Right kidney (tissue), 1 donor: ENCODE measurements at regions not wholly inside any gene's neighbourhood (a gene's known extent, or its start where the extent isn't known, plus 50 kb on each side); places are given as distances from the start of the nearest gene placed in this dataset.
"Not testable (repeated sequence)": the region's sequence is repeated elsewhere in the genome, so short reads cannot be mapped to it uniquely, and the experiment has no call there.

Experiments used
- DNase-seq: peaks from one replicate; pipeline ENCODE4 v3.0.0-alpha.2; 2016

DNA sequence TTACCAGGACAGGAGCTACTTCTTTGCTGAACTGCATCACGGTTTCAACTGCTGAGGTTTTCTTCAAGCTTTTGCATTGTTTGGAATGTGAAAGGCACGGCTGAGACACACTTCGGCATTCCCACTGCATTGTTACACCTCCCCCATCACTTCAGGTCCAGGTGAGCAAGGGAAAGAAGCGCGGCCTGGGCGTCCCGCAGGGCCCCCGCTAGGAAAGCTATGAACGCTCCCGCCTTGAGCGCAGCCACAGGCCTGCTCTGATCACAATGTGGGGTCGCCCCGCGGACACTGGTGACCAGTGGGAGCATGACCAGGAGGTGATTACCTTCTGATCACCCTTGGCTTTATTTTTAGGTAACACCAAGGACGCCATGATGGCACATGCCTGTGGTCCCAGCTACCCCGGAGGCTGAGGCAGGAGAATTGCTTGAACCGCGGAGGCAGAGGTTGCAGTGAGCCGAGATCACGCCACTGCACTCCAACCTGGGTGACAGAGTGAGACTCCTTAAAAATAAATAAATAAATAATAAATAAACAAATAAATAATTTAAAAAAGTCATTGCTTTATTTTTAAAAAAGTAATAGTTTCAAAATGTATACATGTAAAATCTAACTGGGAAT, 82.2 kb upstream of the ANTXRL start:
- DNase-seq: not testable (repeated sequence)

DNA sequence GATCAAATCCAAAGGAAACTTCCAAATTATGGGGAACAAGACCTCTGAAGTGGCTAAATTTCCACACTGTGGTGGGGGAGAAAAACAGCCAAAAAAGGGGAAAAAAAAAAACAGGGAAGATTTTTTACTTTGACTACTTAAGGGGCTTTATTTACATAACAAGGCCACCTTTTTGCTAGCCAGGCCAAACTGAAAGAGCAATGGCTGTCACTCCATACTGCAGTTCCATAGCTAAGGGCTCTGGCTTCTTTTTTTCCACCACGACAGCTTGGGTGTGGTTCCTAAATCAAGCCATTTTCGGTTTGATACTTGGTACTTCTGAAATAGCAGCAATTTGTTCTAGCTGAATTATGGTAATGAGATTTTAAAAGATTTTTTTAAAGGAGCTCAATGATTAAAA, 76.4 kb upstream of the ANTXRL start:
- not testable (repeated sequence) for DNase-seq

DNA sequence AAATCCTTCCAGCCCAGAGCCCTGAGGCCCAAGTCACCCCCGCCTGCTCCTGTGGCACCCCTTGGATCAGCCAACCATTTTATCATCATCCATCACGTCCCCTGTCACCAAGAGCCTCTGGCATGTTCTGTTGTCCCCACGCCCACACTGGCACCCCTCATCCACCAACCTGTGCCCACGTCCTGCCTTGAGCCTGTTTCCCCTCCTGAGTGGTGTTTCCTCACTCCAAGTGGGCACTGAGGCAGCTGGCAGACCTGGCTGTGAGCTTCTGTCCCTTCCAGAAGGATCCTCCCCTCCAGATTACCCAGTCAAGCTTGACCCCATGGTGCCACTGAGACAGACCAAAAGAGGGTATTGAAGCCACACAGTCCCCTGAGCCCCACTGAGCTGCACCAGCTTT, 71.4 kb upstream of the ANTXRL start:
- DNase-seq: no peak

DNA sequence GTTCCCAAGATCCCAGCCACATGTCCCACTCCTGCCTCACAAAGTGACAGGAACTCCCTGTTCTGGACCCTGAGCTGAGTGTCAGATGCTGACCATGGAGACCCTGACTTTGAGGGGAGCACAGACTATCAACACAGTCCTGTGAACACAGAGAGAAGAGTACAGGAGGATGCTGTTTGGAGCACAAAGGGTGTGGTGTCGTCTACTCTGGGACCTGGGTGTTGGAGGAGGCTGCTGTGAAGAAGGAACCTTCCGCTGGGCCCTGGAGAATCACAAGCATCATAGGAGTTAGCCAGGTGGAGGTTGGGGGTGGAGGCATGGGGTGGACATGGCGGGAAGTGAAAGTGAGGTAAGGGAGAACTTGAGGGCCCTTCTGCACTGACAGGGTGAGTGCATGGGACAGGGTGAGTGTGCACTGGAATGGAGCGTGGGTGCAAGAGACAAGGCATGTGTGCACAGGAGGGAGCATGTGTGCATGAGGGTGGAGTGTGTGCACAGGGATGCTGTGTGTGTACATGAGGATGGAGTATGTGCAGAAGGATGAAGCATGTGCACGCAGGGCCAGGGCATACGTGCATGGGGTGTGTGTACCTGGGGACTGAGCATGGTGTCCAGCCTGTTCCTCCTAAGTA, 70.7 kb upstream of the ANTXRL start:
- DNase-seq: no peak

DNA sequence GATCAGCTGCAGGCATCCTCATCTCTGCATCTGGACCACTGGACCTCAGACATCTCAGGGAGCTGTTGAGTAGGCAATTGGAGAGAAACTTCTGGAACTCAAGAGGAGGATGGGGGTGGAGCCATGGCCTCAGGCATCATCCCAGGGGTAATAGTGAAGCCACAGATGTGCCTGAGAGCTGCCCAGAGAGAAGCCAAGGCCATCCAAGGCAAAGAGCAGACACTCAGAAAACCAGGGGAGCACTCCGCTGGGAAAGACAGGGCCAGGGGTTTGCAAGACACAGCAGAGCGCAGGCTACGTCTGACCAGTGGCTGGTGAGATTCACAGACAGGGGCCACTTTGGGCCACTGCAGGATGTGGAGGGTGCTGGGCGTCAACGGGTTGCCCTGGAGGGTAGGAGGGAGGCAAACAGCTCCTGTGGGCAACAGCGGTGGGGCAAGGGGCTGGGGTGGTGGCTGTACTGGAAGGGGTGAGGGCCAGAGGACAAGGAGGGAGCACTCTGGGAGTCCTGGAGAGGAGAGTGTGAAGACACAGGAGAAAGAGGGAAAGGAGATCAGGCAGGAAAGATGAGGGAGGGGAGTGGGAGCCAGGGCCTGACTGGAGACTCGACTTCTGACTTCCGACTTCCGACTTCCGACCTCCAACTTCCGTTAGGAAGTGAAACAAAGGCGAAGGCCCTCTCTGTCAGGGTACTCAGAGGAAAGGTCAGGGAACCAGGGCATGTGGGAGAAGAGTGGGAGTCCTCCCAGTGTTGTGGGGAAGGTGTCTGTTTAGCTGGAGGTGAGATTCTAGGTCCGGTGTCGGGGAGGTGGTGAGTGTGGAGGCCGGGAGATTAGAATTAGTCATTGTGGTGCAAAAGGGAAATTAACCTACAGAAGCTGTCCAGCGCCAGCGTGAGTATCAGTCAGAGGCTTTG, 69.7 kb upstream of the ANTXRL start:
- no peak for DNase-seq

DNA sequence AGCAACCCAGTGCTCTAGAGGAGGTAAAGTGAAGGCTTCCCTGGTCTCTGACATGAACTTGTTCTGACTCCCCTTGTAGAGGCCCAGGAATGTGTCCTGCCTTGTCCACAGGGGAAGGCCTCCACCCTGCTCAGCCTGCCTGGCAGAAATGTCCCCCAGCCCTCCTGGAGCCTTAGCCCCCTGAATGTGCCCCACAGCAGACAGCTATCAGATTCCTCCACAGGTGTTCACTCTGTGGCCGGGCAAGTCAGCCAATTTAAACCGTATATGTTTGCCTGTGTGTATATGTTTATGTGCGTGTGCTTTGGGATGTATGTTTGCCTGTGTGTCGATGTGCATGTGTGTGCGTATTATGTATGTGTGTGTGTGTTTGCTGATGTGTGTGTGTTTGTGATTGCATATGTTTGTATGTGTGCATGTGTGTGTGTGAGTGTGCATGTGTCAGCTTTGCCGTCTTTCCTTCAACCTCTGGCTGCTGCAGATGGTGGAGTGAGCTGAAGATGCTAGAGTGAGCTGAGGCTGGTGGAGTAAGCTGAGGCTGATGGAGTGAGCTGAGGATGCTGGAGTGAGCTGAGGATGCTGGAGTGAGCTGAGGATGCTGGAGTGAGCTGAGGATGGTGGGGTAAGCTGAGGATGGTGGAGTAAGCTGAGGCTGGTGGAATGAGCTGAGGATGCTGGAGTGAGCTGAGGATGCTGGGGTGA, 68.9 kb upstream of the ANTXRL start:
- DNase-seq: no peak

DNA sequence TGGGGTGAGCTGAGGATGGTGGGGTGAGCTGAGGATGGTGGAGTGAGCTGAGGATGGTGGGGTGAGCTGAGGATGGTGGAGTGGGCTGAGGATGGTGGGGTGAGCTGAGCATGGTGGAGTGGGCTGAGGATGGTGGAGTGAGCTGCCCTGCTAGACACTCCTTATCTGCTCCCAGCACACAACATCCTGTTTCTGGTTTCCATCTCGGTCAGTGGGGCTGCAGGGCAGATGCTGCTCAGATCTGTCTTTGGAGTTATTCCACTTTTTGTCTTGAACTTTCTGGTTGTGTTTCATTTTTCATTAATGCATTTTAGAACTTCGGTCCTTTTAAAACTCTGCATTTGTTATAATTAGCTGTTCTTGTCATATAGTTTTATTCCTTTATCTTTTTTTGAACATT, 67.9 kb upstream of the ANTXRL start:
- no peak for DNase-seq

DNA sequence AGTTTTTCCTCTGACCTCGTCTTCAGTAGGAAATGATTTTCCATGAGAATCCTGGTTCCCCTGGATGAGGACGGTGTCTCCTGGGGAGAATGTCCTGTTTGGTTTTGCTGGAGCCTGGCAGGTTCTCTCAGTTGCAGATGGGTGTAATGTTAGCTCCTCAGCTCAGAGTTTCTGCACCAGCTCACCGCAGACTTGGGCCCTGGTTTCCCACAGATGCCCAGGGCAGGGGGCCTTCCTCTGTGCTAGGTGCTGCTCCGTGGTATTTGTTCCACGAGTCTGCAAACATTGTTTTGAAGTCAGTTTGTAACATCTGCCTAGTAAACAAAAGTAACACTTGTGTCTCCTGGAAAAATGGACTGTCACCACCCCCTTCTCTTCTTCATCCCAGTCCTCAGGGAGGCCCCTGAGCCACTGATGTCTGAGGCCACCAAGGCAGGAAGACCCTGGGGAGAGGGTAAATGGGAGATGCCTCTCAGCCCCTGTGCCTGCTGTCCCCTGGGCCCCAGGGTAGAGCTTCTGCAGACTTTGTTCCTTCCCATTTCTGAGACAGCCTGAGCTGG, 67.3 kb upstream of the ANTXRL start:
- not testable (repeated sequence) for DNase-seq

DNA sequence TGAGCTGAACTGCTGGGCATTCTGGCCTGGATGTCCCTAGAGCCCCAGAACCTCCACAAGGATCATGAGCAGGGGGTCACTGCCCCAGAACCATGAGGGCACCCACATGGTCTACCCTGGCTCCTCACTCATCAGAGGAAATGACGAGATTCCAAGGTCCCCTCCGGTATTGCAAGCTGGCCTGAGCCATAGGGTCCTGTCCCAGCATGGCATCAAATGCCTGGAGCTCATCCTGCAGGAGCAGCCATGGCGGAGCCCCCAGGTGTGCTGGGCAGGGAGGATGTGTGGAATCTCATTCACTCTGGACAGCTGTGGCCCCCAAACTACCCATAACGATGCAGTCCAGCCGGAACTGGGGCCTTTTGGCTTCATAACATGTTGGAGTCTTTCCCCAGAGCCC, 66.6 kb upstream of the ANTXRL start:
- no peak for DNase-seq

DNA sequence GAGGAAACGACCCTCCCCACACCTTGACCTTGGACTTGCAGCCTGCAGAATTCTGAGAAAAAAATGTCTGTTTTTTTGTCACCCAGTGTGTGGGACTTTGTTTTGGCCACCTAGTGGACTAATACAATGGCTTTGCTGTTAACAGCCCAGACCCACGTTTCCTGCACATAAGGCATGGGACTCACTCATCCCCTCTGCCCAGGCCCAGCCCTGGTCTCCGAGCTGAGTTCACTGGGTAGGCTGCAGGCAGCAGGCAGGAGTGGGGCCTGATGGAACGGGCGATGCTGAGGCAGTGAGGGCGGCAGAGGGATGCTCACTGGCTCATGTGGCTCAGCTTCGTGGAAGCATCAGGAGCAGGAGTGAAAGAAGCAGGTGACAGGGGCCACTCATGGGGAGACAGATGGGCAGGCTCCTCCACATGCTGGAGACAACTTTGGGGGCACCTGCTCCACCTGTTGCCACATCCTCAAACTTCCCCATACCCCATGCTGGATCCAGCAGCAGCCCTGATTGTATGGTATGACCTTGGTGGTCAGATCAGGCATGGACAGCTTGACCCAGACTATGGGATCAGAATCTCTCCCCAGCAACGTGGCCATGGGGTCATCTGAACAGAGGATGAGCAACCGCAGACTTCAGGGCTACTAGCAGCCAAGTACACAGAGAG, 65.8 kb upstream of the ANTXRL start:
- DNase-seq: no peak

DNA sequence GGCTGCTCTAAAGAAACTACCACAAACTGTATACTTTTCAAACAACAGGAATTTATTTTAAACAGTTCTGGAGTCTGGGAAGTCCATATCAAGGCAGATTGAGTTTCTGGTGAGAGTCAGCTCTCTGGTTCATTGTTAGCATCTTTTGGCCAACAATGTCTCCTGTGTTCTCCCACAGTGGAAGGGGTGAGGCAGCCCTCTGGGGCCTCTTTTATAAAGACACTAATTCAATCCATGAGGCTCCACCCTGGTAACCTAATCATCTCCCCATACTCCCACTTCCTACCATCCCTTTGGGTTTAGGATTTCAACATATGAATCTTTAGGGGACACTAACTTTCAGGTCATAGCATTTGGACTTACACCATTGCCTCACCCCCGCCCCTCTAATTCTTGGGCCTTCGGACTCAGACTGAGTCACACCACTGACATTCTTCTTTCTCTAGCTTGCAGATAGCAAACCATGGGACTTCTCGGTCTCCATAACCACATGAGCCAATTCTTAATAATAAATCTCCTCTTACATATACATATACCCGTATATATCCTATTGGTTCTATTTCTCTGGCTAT, 64.3 kb upstream of the ANTXRL start:
- no peak for DNase-seq

DNA sequence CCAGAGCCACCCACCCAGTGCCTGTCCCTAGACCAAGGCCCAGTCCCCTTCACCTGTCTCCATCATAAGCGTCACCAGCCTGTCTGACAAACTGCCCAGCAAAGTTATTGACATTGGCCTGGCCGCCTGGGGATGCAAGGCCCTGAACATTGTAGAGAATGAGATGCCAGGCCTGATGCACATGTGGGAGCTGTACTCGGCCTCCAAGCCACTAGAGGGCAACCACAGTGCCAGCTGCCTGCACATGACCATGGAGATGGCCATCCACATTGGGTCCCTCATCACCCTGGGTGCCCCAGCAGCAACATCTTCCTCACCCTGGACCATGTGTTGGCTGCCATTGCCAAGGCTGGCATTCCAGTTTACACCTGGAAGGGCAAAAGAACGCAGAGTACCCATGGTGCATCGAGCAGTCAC, 63.7 kb upstream of the ANTXRL start:
- no peak for DNase-seq

DNA sequence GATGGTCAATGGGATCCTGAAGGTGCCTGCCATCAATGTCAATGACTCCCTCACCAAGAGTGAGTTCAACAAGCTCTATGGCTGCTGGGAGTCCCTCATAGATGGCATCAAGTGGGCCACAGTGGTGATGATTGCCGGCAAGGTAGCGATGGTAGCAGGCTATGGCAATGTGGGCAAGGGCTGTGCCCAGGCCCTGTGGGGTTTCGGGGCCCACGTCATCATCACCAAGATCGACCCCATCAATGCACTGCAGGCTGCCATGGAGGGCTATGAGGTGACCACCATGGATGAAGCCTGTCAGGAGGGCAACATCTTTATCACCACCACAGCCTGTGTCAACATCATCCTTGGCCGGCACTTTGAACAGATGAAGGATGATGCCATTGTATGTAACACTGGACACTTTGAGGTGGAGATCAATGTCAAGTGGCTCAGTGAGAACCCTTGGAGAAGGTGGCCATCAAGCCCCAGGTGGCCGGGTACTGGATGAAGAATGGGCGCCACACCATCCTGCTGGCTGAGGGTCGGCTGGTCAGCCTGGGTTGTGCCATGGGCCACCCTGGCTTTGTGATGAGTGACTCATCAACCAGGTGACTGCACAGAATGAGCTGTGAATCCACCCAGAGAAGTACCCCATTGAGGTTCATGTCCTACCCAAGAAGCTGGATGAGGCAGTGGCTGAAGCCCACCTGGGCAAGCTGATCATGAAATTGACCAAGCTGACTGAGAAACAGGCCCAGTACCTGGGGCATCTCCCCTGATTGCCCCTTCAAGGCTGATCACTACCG, 63.0 kb upstream of the ANTXRL start:
- DNase-seq: no peak

DNA sequence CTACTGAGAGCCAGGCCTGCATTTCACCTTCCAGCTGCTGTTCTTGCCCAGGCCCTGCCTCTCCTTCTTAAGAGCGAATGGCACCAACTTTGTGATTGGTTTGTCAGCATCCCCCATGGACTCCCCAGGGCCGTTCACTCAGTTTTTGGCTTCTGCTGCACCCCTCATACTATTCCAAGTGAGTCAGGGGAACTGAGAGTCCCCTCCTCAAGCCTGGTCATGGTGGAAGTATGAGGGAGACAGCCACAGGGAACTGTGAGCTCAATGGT, 62.4 kb upstream of the ANTXRL start:
- no peak for DNase-seq

DNA sequence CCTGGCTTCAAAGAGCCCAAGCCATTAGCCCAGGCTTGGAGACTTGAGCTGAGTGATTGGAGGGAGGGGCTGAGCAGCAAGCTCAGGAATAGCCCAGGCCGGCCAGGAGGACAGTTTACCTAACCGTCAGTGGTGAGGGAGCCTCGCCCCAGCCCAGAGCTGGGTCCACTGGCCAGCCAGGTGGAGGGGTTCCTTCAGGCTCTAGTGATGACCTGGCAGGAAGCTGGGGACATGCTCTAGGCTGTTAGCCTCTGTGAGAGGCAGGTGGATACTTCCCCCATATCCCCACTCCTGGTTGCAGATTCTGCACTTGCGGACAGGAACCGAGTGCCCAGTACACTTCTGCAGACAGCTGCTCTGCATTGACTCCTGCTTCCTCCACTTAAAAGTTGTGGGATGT, 61.2 kb upstream of the ANTXRL start:
- DNase-seq: no peak

DNA sequence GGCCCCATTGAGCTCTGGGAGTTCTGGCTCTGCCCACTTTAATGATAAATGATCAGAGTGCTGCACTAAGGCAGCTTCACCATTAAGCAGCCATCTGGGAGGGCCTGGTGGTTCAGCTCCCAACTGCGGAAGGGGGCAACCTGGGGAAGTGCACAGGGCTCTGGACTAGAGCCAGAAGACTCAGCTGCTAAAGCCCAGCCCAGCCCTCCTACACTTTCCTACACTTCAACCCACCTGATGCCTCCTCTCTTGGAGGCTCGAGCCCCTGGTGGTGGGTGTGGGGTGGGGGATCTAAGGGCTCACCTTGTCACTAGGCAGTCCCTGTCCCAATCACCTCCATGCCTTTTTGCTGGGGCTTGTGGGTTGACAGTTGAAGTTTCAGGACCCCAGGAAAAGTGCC, 60.6 kb upstream of the ANTXRL start:
- DNase-seq: no peak

DNA sequence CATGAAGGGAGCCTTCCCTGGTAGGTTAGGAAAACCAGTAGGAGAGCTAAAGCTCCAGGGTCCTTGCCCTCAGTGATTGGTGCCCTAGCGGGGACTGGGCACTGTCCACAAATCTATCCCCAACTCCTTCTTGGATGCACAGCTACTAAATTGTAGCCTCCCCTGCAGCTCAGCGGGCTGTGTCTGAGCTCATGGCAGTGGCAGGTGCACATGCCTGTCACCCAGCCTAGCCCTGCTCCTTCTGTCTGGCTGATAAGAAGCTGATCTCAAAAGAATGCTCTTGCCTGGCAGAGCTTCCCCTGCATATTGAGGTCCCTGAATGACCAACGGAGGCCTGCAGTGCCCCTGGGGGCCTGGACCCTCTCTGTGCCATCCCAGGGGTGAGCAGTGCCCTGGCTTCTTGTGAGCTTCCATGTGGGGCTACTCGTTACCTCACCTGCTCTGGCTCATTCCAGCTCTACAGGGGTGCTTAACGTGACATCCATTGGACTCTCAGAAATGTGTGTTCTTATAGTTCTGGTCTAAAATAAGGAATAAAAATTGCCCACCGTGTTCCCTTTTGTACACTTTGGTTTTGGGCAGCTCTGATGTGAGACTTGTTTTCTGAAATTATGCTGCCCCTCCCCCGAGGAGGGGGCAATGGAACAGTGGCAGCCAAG, 59.8 kb upstream of the ANTXRL start:
- DNase-seq: no peak

DNA sequence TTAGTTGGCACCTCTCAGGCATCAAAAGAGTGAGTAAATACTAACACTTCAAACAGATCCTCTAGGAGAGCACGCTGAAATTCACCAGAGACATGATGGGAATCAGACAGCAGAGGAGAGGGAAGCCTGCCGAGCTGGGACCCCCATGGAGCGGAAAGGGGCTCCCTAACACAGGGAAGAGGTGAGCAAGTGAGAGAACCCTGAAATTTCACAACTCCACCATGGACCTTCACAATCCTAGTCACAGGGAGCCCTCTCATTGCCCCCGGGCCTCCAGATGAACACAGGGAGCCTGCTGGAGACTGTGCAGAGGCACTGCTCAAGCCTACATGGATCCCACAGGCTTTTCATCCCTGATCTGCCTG, 59.2 kb upstream of the ANTXRL start:
- no peak for DNase-seq

DNA sequence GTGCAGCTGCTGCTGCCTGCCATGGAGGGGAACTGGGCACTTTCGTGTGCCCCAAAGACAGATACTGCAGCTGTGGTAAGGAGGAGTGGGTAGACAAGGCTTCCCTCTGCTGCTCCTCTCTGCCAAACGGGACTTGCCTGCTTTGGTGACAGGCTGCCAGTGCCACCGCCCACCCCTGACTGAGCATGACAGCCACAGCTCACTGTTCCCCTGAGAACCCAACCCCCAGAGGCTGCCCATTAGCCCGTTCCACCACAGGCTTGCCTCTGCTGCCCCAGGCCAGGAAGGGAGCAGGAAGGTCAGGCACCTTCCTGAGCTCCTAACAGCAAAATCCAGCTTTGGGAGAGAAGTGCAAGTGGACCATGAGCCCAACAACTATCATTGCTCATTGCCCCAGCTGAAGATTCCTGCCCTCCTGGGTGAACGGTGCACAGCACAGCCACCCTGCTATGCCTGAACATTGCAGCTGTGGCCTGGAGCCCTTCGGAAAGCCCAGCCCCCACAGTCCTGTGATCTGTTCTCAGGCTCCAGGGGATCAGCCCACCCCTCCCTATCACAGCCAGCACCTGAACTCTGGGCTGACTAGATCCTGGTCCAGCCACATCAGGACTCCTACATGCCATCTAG, 58.7 kb upstream of the ANTXRL start:
- DNase-seq: no peak

DNA sequence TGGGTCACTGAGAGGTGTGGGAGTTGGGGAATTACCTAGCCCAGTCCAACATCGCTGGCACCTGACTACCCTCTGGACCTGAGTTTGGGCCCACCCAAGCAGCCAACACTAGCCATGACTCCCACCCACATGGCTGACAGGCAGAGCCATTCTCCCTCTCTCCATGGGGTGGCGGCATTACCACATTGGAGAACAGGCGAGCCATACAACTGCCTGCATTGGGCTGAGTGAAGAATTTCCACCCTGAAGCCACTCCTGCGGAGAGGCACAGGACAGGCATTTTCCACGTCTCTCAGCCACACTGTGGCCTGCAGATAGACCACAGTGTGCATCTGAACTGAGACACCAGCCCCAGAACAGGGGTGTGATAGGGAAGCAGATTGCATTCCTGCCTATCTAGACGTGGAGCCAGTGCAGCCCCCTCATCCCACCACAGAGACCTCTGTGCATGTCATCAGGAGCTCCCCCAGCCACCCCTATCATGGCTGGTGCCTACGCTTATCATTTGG, 58.2 kb upstream of the ANTXRL start:
- DNase-seq: peak; percentile 51
